Neural progenitor cell (in vitro differentiated cells): ENCODE measurements at regions not wholly inside any gene's neighbourhood (a gene's known extent, or its start where the extent isn't known, plus 50 kb on each side); places are given as distances from the start of the nearest gene placed in this dataset.

Experiments
- EZH2phosphoT487 ChIP-seq: fragments of 200-600 bp; sonication (generic); IDR thresholded peaks from 2 replicates; pipeline ENCODE4 v1.6.1; 2017; ENCODE audit warnings: antibody characterized with exemption
- TF ChIP-seq, protein P1 (sequence below): fragments of 200-600 bp; sonication (generic); IDR thresholded peaks from 2 replicates; pipeline ENCODE4 v1.5.1; 2017; ENCODE audit warnings: antibody characterized with exemption, mild to moderate bottlenecking

DNA sequence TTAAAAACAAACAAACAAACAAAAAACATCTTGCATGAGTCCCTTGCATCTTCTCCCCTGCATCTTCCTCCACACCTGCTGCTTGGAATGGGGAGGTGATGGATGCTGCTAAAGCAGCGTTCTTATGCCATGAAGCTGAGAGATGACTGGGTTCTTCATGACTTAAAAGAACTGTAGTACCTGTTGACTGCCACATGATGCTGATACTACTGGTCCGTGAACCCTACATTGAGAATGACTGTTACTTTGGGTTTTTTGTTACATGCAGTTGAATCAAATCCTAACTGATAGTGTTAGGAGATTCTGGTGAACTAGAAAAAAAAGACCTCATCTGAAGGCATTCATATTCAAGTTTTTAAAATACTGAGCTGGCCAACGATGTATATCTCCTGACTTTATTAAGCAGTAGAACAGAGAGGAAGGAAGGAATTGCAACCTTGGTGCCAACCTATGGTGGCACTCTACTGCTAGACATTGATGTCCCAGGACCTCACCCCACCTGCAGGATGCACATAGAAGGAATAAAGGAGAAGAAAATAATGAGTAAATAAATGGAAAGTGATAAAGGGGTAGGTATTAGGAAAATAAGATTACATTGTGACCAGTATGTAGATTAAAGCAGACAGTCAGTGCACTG lies 63.2 kb upstream of the SPAG16 start:
- TF ChIP-seq, protein P1, sequence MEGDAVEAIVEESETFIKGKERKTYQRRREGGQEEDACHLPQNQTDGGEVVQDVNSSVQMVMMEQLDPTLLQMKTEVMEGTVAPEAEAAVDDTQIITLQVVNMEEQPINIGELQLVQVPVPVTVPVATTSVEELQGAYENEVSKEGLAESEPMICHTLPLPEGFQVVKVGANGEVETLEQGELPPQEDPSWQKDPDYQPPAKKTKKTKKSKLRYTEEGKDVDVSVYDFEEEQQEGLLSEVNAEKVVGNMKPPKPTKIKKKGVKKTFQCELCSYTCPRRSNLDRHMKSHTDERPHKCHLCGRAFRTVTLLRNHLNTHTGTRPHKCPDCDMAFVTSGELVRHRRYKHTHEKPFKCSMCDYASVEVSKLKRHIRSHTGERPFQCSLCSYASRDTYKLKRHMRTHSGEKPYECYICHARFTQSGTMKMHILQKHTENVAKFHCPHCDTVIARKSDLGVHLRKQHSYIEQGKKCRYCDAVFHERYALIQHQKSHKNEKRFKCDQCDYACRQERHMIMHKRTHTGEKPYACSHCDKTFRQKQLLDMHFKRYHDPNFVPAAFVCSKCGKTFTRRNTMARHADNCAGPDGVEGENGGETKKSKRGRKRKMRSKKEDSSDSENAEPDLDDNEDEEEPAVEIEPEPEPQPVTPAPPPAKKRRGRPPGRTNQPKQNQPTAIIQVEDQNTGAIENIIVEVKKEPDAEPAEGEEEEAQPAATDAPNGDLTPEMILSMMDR: no peak
- TF ChIP-seq EZH2phosphoT487: no peak
